Esophagus muscularis mucosa (tissue), 4 donors: ENCODE measurements at regions not wholly inside any gene's neighbourhood (a gene's known extent, or its start where the extent isn't known, plus 50 kb on each side); places are given as distances from the start of the nearest gene placed in this dataset.

Experiments
- CTCF ChIP-seq, 3 experiments: fragments of 200-600 bp in 2 of 3; fragments of 450-650 bp in 1 of 3; sonication (generic) in 2 of 3; IDR thresholded peaks; one replicate each; pipeline ENCODE4 v1.5.1; 2017 to 2019; ENCODE audit warnings: antibody characterized with exemption in 3 of 3, mild to moderate bottlenecking in 2 of 3, moderate library complexity in 1 of 3
- EP300 ChIP-seq: sonication (generic); formaldehyde crosslinking; IDR thresholded peaks from one replicate; pipeline ENCODE4 v1.6.1; 2017; ENCODE audit warnings: antibody characterized with exemption
- POLR2A ChIP-seq: fragments of 450-650 bp; IDR thresholded peaks from one replicate; pipeline ENCODE4 v1.6.1; 2017; ENCODE audit warnings: antibody characterized with exemption, moderate library complexity, mild to moderate bottlenecking, low read depth
- POLR2AphosphoS5 ChIP-seq, 2 donors: sonication (generic); formaldehyde crosslinking; IDR thresholded peaks; one replicate each; pipeline ENCODE4 v1.6.1; 2017; ENCODE audit warnings: antibody characterized with exemption in 2 of 2

- TF ChIP-seq CTCF (IDR thresholded peaks at IDR 0.05) (peak; percentile 38 to 65 (median 41)), POLR2AphosphoS5 (IDR thresholded peaks at IDR 0.05) (no peak), POLR2A (no peak), EP300 (no peak)
Observed at GRCh38 chr1:200279810-200280411, 129.9 kb downstream of the ZNF281 start.
